Activated naive CD8-positive, alpha-beta T cell treated with anti-CD3 and anti-CD28 coated beads, Interleukin-2, amount 10 ng/mL, durations not matched to agents 7 days and 5 days (primary cell): ENCODE measurements at regions not wholly inside any gene's neighbourhood (a gene's known extent, or its start where the extent isn't known, plus 50 kb on each side); places are given as distances from the start of the nearest gene placed in this dataset.

ENCODE experiments used
- ATAC-seq: fragments of 150-1000 bp; cut with Tn5 transposase; one replicate; pipeline ENCODE4 v1.10.0; 2021; ENCODE audit warnings: low read depth, moderate library complexity
- POLR2A ChIA-PET: fragments of 350-600 bp; sonication (Branson Sonifier 250); formaldehyde crosslinking; loops from one replicate; lab custom pipeline; 2021; ENCODE audit warnings: antibody characterized with exemption; lab: Charles Lee
- DNase-seq: peaks from one replicate; pipeline ENCODE4 v3.0.0; 2021
- H3K27ac Mint-ChIP-seq: one replicate; pipeline ENCODE4 v1.8.0; 2022; ENCODE audit warnings: mild to moderate bottlenecking, mixed read lengths
- H3K27me3 Mint-ChIP-seq: one replicate; pipeline ENCODE4 v1.8.0; 2022; ENCODE audit warnings: mild to moderate bottlenecking, moderate library complexity, mixed read lengths
- H3K36me3 Mint-ChIP-seq: one replicate; pipeline ENCODE4 v1.8.0; 2021; ENCODE audit warnings: mild to moderate bottlenecking, mixed read lengths
- H3K4me1 Mint-ChIP-seq: one replicate; pipeline ENCODE4 v1.8.0; 2021; ENCODE audit warnings: mixed read lengths
- H3K4me3 Mint-ChIP-seq: one replicate; pipeline ENCODE4 v1.8.0; 2022; ENCODE audit warnings: mild to moderate bottlenecking, moderate library complexity, mixed read lengths
- H3K9me3 Mint-ChIP-seq: one replicate; pipeline ENCODE4 v1.8.0; 2021; ENCODE audit warnings: mixed read lengths

DNA sequence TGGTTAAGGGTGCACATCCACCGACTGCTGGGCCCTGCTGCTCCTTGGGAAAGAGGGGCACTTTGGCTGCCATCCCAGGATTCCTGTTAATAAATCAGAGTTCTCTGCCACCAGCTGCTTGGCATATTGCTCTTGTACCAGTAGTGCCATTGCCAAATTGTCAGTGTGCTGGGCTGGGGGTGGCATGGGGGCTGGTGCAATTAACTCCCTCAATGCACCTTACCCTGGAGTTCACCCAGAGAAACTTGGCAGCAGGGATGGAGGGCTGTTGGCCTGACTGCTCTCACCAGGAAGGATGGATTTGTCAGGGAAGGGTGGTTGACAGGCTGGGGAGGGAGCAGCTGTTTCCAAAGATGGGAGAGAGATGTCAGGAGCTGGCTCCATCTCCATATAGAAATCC lies 94.6 kb upstream of the SKOR2 start:
- POLR2A ChIA-PET = no interaction called here
- DNase-seq (no peak), ATAC-seq (no peak)
- Mint-ChIP-seq H3K9me3 (no peaks in the 10 kb centered on the region), H3K27ac (no peak overlapping the region), H3K27me3 (no peaks in the 10 kb centered on the region), H3K36me3 (no peaks in the 10 kb centered on the region), H3K4me1 (no peaks in the 10 kb centered on the region), H3K4me3 (no peak overlapping the region)

- Mint-ChIP-seq H3K27ac (no peak overlapping the region), H3K9me3 (no peaks in the 10 kb centered on the region)
- POLR2A ChIA-PET = no interaction called here
Measured at GRCh38 chr18:47345291-47345690, 93.8 kb upstream of the SKOR2 start.

GRCh38 chr18:47343291-47343690 lies 91.8 kb upstream of the SKOR2 start:
- H3K9me3 Mint-ChIP-seq = no peaks in the 10 kb centered on the region
- no peaks in the 10 kb centered on the region for H3K4me1 Mint-ChIP-seq
- no peaks in the 10 kb centered on the region for H3K36me3 Mint-ChIP-seq
- no peaks in the 10 kb centered on the region for H3K27me3 Mint-ChIP-seq
- ATAC-seq (no peak), DNase-seq (no peak)
- no peak overlapping the region for H3K27ac Mint-ChIP-seq
- POLR2A ChIA-PET = no interaction called here
- no peak overlapping the region for H3K4me3 Mint-ChIP-seq

More at GRCh38 chr18:47345291-47345690, 93.8 kb upstream of the SKOR2 start:
- no peaks in the 10 kb centered on the region for H3K36me3 Mint-ChIP-seq
- no peak overlapping the region for H3K4me3 Mint-ChIP-seq
- H3K27me3 Mint-ChIP-seq = no peaks in the 10 kb centered on the region
- ATAC-seq = no peak
- DNase-seq = no peak
- H3K4me1 Mint-ChIP-seq = no peaks in the 10 kb centered on the region

DNA sequence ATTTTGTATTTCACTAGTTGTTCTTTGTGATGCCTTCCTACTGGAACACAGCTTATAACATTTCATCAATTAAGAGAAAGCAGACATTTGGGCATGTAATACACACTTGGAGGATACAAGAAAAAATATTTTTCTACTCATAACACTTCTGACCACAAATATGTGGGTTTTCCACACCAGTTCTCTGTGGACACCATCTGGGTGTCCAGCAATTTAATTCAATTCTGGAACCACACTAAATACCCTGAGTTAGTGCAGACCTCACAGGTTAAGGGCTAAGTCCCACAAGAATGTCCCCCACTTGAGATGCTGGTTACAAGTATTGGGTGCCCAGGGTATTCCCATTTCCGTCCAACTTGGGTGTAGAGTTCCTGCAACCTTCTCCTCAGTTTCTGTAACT lies 91.1 kb upstream of the SKOR2 start:
- Mint-ChIP-seq H3K36me3 (no peaks in the 10 kb centered on the region), H3K27ac (no peak overlapping the region), H3K27me3 (no peaks in the 10 kb centered on the region), H3K4me3 (no peak overlapping the region), H3K4me1 (no peaks in the 10 kb centered on the region), H3K9me3 (no peaks in the 10 kb centered on the region)
- POLR2A ChIA-PET = no interaction called here
- DNase-seq (no peak), ATAC-seq (no peak)

GRCh38 chr18:47341678-47342077 lies 90.2 kb upstream of the SKOR2 start:
- Mint-ChIP-seq H3K4me3 (no peak overlapping the region), H3K9me3 (no peaks in the 10 kb centered on the region), H3K27me3 (no peaks in the 10 kb centered on the region), H3K27ac (no peak overlapping the region), H3K36me3 (no peaks in the 10 kb centered on the region), H3K4me1 (no peaks in the 10 kb centered on the region)
- DNase-seq (no peak), ATAC-seq (no peak)
- POLR2A ChIA-PET = no interaction called here

GRCh38 chr18:47334966-47335365 lies 83.5 kb upstream of the SKOR2 start:
- DNase-seq = no peak
- no peak for ATAC-seq
- Mint-ChIP-seq H3K4me1 (no peaks in the 10 kb centered on the region), H3K27ac (no peak overlapping the region), H3K9me3 (no peaks in the 10 kb centered on the region), H3K27me3 (no peaks in the 10 kb centered on the region), H3K4me3 (no peak overlapping the region), H3K36me3 (no peaks in the 10 kb centered on the region)
- POLR2A ChIA-PET = no interaction called here

GRCh38 chr18:47333926-47334635 lies 82.6 kb upstream of the SKOR2 start:
- POLR2A ChIA-PET = no interaction called here
- no peaks in the 10 kb centered on the region for H3K4me1 Mint-ChIP-seq
- no peaks in the 10 kb centered on the region for H3K36me3 Mint-ChIP-seq
- DNase-seq (no peak), ATAC-seq (no peak)
- no peaks in the 10 kb centered on the region for H3K27me3 Mint-ChIP-seq
- no peak overlapping the region for H3K4me3 Mint-ChIP-seq
- H3K27ac Mint-ChIP-seq = no peak overlapping the region
- H3K9me3 Mint-ChIP-seq = no peaks in the 10 kb centered on the region

DNA sequence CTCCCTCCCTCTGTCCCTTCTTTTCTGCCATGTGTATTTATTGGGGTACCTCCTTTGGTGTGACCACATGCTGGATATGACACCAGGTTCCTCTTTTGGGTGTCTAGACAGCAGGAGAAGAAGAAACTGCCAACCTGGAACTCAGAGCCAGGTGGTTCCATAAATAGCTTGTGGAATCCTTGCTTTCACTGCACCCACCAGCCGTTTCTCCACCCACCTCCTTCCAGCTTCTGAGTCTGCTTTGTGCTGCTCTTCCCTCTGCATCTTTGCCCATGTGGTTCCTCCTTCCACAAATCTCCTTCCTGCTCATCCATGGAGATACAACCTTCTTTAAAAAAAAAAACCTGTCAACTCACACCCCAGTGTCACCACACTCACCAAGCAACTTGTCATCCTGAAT lies 80.2 kb upstream of the SKOR2 start:
- H3K4me1 Mint-ChIP-seq = no peaks in the 10 kb centered on the region
- H3K36me3 Mint-ChIP-seq = no peaks in the 10 kb centered on the region
- H3K9me3 Mint-ChIP-seq = no peaks in the 10 kb centered on the region
- ATAC-seq (no peak), DNase-seq (no peak)
- no peak overlapping the region for H3K27ac Mint-ChIP-seq
- POLR2A ChIA-PET = no interaction called here
- no peak overlapping the region for H3K4me3 Mint-ChIP-seq
- H3K27me3 Mint-ChIP-seq = no peaks in the 10 kb centered on the region

GRCh38 chr18:47331026-47331425 lies 79.6 kb upstream of the SKOR2 start:
- Mint-ChIP-seq H3K9me3 (no peaks in the 10 kb centered on the region), H3K36me3 (no peaks in the 10 kb centered on the region), H3K27me3 (no peaks in the 10 kb centered on the region), H3K4me3 (no peak overlapping the region), H3K4me1 (no peaks in the 10 kb centered on the region), H3K27ac (no peak overlapping the region)
- ATAC-seq (no peak), DNase-seq (no peak)
- POLR2A ChIA-PET = no interaction called here

DNA sequence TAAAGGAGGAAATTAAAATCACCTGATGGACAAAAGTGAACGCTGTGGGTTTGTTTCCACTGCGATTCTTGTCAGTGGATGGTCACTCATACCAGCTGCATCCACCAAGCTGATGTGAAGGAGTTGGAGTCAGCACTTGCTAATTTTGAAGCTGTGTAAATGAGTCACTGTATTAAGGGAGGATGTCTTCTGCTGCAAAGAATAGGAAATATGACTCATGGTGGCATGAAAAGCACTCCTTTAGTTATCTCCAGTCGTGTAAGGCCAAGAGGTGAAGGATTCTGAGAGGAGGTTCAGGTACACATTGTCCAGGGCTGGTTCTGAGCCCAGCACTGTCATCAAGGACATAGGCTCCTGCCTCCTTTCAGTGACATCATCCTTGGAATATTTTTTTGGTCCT lies 71.7 kb upstream of the SKOR2 start:
- no peak overlapping the region for H3K27ac Mint-ChIP-seq
- POLR2A ChIA-PET = no interaction called here

GRCh38 chr18:47321815-47322214 lies 70.4 kb upstream of the SKOR2 start:
- peaks cover 12% of the 10 kb centered on the region for H3K4me1 Mint-ChIP-seq

More for the DNA sequence above, 71.7 kb upstream of the SKOR2 start:
- Mint-ChIP-seq H3K4me3 (no peak overlapping the region), H3K9me3 (peaks cover 4% of the 10 kb centered on the region), H3K27me3 (peaks cover 3% of the 10 kb centered on the region), H3K36me3 (no peaks in the 10 kb centered on the region), H3K4me1 (peaks cover 12% of the 10 kb centered on the region)
- ATAC-seq = peak; percentile 33
- DNase-seq = no peak

DNA sequence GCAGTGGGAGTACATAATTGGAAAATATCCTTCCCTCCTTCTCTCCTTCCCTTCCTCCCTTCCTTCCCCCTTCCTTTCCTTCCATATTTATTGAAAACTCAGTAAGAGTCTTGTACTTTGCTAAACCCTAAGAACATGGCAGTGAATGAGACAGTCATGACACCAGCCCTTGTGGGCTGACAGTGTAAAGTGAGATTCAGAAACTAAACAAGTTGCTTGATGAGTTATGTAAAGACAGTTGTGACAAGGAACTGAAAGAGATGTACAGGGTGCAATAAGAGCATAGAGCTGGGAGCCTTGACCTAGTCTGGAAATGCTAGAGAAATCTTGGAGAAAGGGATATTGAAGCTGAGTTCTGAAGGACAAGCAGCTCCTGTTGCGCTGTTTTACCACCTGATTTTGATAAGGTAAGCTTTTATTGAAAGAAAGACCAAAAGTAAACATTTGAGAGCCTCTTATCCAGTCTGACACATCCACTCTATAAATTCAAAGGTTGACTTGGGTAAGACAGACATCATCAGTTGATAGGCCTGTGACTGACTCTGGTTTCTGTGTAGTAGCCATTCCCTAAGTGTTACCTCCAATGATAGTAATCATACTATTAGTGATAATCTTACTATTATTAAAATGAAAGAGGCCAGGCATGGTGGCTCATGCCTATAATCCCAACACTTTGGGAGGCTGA lies 66.5 kb upstream of the SKOR2 start:
- peaks cover 4% of the 10 kb centered on the region for H3K9me3 Mint-ChIP-seq
- no peaks in the 10 kb centered on the region for H3K36me3 Mint-ChIP-seq
- POLR2A ChIA-PET = no interaction called here
- ATAC-seq (no peak), DNase-seq (no peak)
- H3K27me3 Mint-ChIP-seq = peaks cover 14% of the 10 kb centered on the region
- H3K27ac Mint-ChIP-seq = no peak overlapping the region
- peaks cover 9% of the 10 kb centered on the region for H3K4me1 Mint-ChIP-seq
- no peak overlapping the region for H3K4me3 Mint-ChIP-seq

More at GRCh38 chr18:47321815-47322214, 70.4 kb upstream of the SKOR2 start:
- Mint-ChIP-seq H3K36me3 (no peaks in the 10 kb centered on the region), H3K27me3 (peaks cover 10% of the 10 kb centered on the region), H3K27ac (no peak overlapping the region), H3K9me3 (peaks cover 4% of the 10 kb centered on the region), H3K4me3 (no peak overlapping the region)
- POLR2A ChIA-PET = no interaction called here
- ATAC-seq = peak; percentile 52
- DNase-seq = no peak

GRCh38 chr18:47316924-47317323 lies 65.5 kb upstream of the SKOR2 start:
- peaks cover 4% of the 10 kb centered on the region for H3K9me3 Mint-ChIP-seq
- DNase-seq (no peak), ATAC-seq (no peak)
- no peaks in the 10 kb centered on the region for H3K36me3 Mint-ChIP-seq
- POLR2A ChIA-PET = no interaction called here
- H3K27me3 Mint-ChIP-seq = peaks cover 14% of the 10 kb centered on the region
- peaks cover 7% of the 10 kb centered on the region for H3K4me1 Mint-ChIP-seq
- no peak overlapping the region for H3K4me3 Mint-ChIP-seq
- no peak overlapping the region for H3K27ac Mint-ChIP-seq

DNA sequence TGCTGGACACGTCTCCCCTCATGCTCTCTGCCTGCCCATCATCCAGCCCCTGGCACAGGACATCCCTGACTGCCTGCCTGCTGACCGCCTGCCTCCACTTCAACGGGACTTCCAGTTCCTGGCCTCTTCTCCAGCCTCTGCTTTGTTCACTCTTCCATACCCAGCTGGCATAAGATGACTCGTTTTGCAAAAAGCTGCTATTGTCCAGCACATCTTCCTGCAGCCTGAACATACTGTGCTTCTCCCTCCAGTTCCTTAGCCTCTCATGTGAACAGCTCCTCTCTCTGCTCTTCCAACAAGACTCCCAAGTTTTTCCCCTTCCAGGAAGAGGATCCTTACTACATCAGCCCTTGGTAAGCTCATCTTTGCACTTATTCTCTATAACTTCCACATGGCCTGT lies 62.4 kb upstream of the SKOR2 start:
- ATAC-seq = no peak
- H3K27me3 Mint-ChIP-seq = peaks cover 14% of the 10 kb centered on the region
- POLR2A ChIA-PET = no interaction called here
- no peaks in the 10 kb centered on the region for H3K9me3 Mint-ChIP-seq
- no peak for DNase-seq
- H3K36me3 Mint-ChIP-seq = no peaks in the 10 kb centered on the region
- no peak overlapping the region for H3K4me3 Mint-ChIP-seq
- no peaks in the 10 kb centered on the region for H3K4me1 Mint-ChIP-seq
- H3K27ac Mint-ChIP-seq = no peak overlapping the region
